IMR-90 (cell line): ENCODE measurements at regions not wholly inside any gene's neighbourhood (a gene's known extent, or its start where the extent isn't known, plus 50 kb on each side); places are given as distances from the start of the nearest gene placed in this dataset.

ENCODE experiments used
- ATAC-seq: fragments of 200-7000 bp; cut with Tn5 transposase; 2 replicates; pipeline ENCODE4 v1.9.1; 2020; ENCODE audit warnings: low read depth, mild to moderate bottlenecking, moderate library complexity
- BruUV-seq: library from RNA; stranded (reverse); fragments of 400-500 nt; replicated peaks from 2 replicates; lab custom pipeline; 2021; lab: Mats Ljungman, UMichigan
- CTCF ChIA-PET: fragments of 300-600 bp; formaldehyde crosslinking; extraction: SDS; loops from one replicate; lab custom pipeline; 2021; ENCODE audit warnings: antibody characterized with exemption; lab: Yijun Ruan, JAX
- POLR2A ChIA-PET: fragments of 300-600 bp; sonication (Branson Sonifier 250); formaldehyde crosslinking; loops from one replicate; lab custom pipeline; 2022; ENCODE audit warnings: antibody characterized with exemption; ENCODE audit not compliant: unreplicated experiment; lab: Charles Lee
- DNase-seq: peaks from one replicate; pipeline ENCODE4 v3.0.0; 2013
- H2AFZ ChIP-seq: replicated peaks from 2 replicates; pipeline ENCODE3; 2013; ENCODE audit warnings: low read length, mild to moderate bottlenecking; ENCODE audit not compliant: poor library complexity
- H2AK5ac ChIP-seq: 2 replicates; pipeline ENCODE4 v1.6.1; 2013; ENCODE audit warnings: low read depth, low read length, inconsistent platforms
- H2AK9ac ChIP-seq: replicated peaks from 2 replicates; pipeline ENCODE3; 2013; ENCODE audit warnings: mild to moderate bottlenecking, low read depth, low read length, moderate library complexity; ENCODE audit not compliant: poor library complexity
- H2BK120ac ChIP-seq: 2 replicates; pipeline ENCODE4 v1.6.1; 2013; ENCODE audit warnings: low read depth, low read length, inconsistent platforms
- H2BK15ac ChIP-seq: 3 replicates; pipeline ENCODE4 v1.6.1; 2013; ENCODE audit warnings: low read depth, low read length, inconsistent platforms
- H2BK20ac ChIP-seq: 2 replicates; pipeline ENCODE4 v1.6.1; 2013; ENCODE audit warnings: low read depth, mild to moderate bottlenecking, inconsistent platforms, low read length, moderate library complexity
- H2BK5ac ChIP-seq: 2 replicates; pipeline ENCODE4 v1.6.1; 2013; ENCODE audit warnings: mild to moderate bottlenecking, low read depth, low read length, inconsistent platforms; ENCODE audit not compliant: poor library complexity, severe bottlenecking
- H3K14ac ChIP-seq: replicated peaks from 2 replicates; pipeline ENCODE4 v1.6.1; 2013; ENCODE audit warnings: low read depth, low read length, inconsistent platforms
- H3K18ac ChIP-seq: 2 replicates; pipeline ENCODE4 v1.6.1; 2013; ENCODE audit warnings: low read depth, low read length, control low read depth
- H3K23ac ChIP-seq: 2 replicates; pipeline ENCODE4 v1.6.1; 2013; ENCODE audit warnings: low read depth, low read length, inconsistent platforms
- H3K27ac ChIP-seq: 2 replicates; pipeline ENCODE4 v1.5.1; 2013; ENCODE audit warnings: mild to moderate bottlenecking, control low read depth, low read length; ENCODE audit not compliant: insufficient read depth
- H3K27me3 ChIP-seq: 2 replicates; pipeline ENCODE4 v1.6.1; 2013; ENCODE audit warnings: low read length; ENCODE audit not compliant: control insufficient read depth, insufficient read depth
- H3K36me3 ChIP-seq: 2 replicates; pipeline ENCODE4 v1.6.1; 2013; ENCODE audit warnings: low read length, mixed read lengths; ENCODE audit not compliant: control insufficient read depth, insufficient read depth
- H3K4ac ChIP-seq: 2 replicates; pipeline ENCODE4 v1.6.1; 2013; ENCODE audit warnings: low read depth, low read length, inconsistent platforms
- H3K4me1 ChIP-seq: 2 replicates; pipeline ENCODE4 v1.6.1; 2013; ENCODE audit warnings: low read length, mixed read lengths; ENCODE audit not compliant: control insufficient read depth, insufficient read depth
- H3K4me2 ChIP-seq: 2 replicates; pipeline ENCODE4 v1.6.1; 2013; ENCODE audit warnings: low read depth, mild to moderate bottlenecking, control low read depth, low read length, moderate library complexity
- H3K4me3 ChIP-seq: 2 replicates; pipeline ENCODE4 v1.5.1; 2013; ENCODE audit warnings: low read depth, mild to moderate bottlenecking, control low read depth, low read length, moderate library complexity; ENCODE audit not compliant: insufficient read depth
- H3K56ac ChIP-seq: 2 replicates; pipeline ENCODE4 v1.6.1; 2013; ENCODE audit warnings: low read length, inconsistent platforms; ENCODE audit not compliant: insufficient read depth; ENCODE audit errors: extremely low read depth
- H3K79me1 ChIP-seq, 2 experiments: 2 replicates each; pipeline ENCODE4 v1.6.1; 2013; ENCODE audit warnings: low read length in 2 of 2, inconsistent platforms in 1 of 2, low read depth in 1 of 2
- H3K9ac ChIP-seq: 2 replicates; pipeline ENCODE4 v1.6.1; 2013; ENCODE audit warnings: low read depth, low read length, control low read depth
- H3K9me1 ChIP-seq: 2 replicates; pipeline ENCODE4 v1.6.1; 2013; ENCODE audit warnings: low read length, inconsistent platforms; ENCODE audit not compliant: insufficient read depth
- H3K9me3 ChIP-seq: 2 replicates; pipeline ENCODE4 v1.6.1; 2013; ENCODE audit warnings: low read length; ENCODE audit not compliant: control insufficient read depth, insufficient read depth
- H4K20me1 ChIP-seq: 2 replicates; pipeline ENCODE4 v1.6.1; 2013; ENCODE audit warnings: low read length, inconsistent platforms; ENCODE audit not compliant: insufficient read depth
- H4K5ac ChIP-seq: 2 replicates; pipeline ENCODE4 v1.6.1; 2013; ENCODE audit warnings: mild to moderate bottlenecking, low read depth, low read length, control low read depth
- H4K8ac ChIP-seq, 2 experiments: 2 replicates each; pipeline ENCODE4 v1.6.1; 2013; ENCODE audit warnings: low read depth in 2 of 2, low read length in 2 of 2, control low read depth in 1 of 2, inconsistent platforms in 1 of 2
- H4K91ac ChIP-seq: 2 replicates; pipeline ENCODE4 v1.6.1; 2013; ENCODE audit warnings: low read depth, low read length, inconsistent platforms; ENCODE audit not compliant: insufficient read depth
- CEBPB ChIP-seq: IDR thresholded peaks from 2 replicates; pipeline ENCODE4 v1.6.1; 2012; ENCODE audit warnings: low read depth, low read length, improper control_type of control experiment
- CHD1 ChIP-seq: IDR thresholded peaks from 2 replicates; pipeline ENCODE4 v1.6.1; 2012; ENCODE audit warnings: low read depth, low read length, improper control_type of control experiment
- FOS ChIP-seq: fragments of 150-350 bp; IDR thresholded peaks from 2 replicates; pipeline ENCODE4 v1.6.1; 2016; ENCODE audit warnings: low read depth, low read length
- MAZ ChIP-seq: IDR thresholded peaks from 2 replicates; pipeline ENCODE4 v1.6.1; 2012; ENCODE audit warnings: low read depth, mild to moderate bottlenecking, low read length, improper control_type of control experiment, moderate library complexity, borderline replicate concordance
- RCOR1 ChIP-seq: IDR thresholded peaks from 2 replicates; pipeline ENCODE4 v1.6.1; 2012; ENCODE audit warnings: mild to moderate bottlenecking, low read length, improper control_type of control experiment; ENCODE audit not compliant: insufficient replicate concordance
- RFX5 ChIP-seq: IDR thresholded peaks from 2 replicates; pipeline ENCODE4 v1.8.0; 2012; ENCODE audit warnings: low read depth, mild to moderate bottlenecking, low read length, moderate library complexity
- SMC3 ChIP-seq: fragments of 150-350 bp; IDR thresholded peaks from 2 replicates; pipeline ENCODE4 v1.6.1; 2016; ENCODE audit warnings: low read depth, mild to moderate bottlenecking, antibody characterized with exemption, low read length, moderate library complexity
- WGBS, 2 experiments: methylation state at CpG; one replicate each; pipeline versions ENCODE4 v1.1.5 to v1.1.7; 2013; ENCODE audit warnings: missing lambda C conversion rate in 2 of 2; ENCODE audit not compliant: insufficient read length in 1 of 2; ENCODE audit errors: extremely low coverage in 2 of 2; 5-methylcytosine and 5-hydroxymethylcytosine counted together
- dilution Hi-C: fragments of 300-500 bp; cut with HindIII; formaldehyde crosslinking; loops from one replicate; pipeline ENCODE4 v1.14.3; 2018; ENCODE audit warnings: low sequenced_read_pairs; ENCODE audit not compliant: unreplicated experiment
- in situ Hi-C: fragments of 300-500 bp; cut with MboI; formaldehyde crosslinking; loops from 3 replicates; pipeline ENCODE4 v1.14.3; 2019; ENCODE audit warnings: low sequenced_read_pairs, inconsistent platforms, mixed read lengths
- intact Hi-C: fragments of 100-400 bp; cut with micrococcal nuclease; formaldehyde crosslinking; loops from 2 replicates; pipeline ENCODE4 v1.10.0; 2022
- TF ChIP-seq, protein P1 (sequence below): fragments of 150-350 bp; IDR thresholded peaks from 2 replicates; pipeline ENCODE4 v1.6.1; 2016; ENCODE audit warnings: low read depth, mild to moderate bottlenecking, low read length, moderate library complexity, borderline replicate concordance

DNA sequence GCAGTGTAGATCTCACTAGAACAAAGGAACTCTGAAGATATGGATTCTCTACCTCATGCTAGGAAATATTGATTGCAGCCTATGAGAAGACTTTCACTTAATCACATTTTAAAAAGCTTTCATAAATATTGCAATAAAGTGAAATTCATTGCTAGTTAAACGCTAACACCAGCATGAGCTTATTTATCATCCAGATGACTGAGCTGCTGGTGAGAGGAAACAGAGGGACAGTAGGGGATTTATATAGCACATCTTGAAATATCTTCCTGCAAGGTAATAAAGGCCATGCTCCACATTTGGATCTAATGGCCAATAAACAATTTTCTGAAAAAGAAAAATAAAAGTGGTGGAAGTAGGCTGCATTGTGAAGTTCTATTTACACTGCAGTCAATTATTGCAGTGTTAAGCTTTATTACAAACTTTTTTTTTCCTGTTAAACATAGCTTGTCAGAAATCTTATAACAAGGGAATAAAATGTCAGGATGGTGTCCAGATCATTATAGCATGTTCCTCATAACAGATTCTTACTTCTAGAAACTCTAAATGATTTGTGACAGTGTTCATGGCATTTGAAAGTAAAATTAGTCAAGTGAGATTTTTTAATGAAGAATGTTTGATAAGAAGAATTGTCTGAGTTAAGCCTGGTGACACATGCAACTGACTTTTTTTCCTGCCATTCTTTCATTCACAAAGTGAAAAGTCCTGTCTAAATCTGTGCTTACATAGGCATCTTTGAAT lies 342.6 kb downstream of the DMAC1 start:
- H3K4me2 ChIP-seq: no peak overlapping the region
- no peak overlapping the region for H2BK5ac ChIP-seq
- WGBS, 2 experiments: no CpG with 5 or more reads among the region's 1 CpG
- no peak overlapping the region for H3K9ac ChIP-seq
- dilution Hi-C loops (no loop called here), in situ Hi-C loops (no loop called here), intact Hi-C loops (loop anchor here (10.0 kb wide), 1 partner anchor 62 kb away; no protein-coding TSS in a partner anchor)
- no peaks in the 10 kb centered on the region for H3K9me1 ChIP-seq
- H3K27me3 ChIP-seq: no peaks in the 10 kb centered on the region
- no peak overlapping the region for H3K23ac ChIP-seq
- H2AK9ac ChIP-seq: no peak overlapping the region
- TF ChIP-seq MAZ: no peak
- no peak for TF ChIP-seq CEBPB
- TF ChIP-seq RCOR1: no peak
- TF ChIP-seq RFX5: no peak
- no peak for TF ChIP-seq CHD1
- TF ChIP-seq SMC3: no peak
- TF ChIP-seq FOS: no peak
- TF ChIP-seq, protein P1, sequence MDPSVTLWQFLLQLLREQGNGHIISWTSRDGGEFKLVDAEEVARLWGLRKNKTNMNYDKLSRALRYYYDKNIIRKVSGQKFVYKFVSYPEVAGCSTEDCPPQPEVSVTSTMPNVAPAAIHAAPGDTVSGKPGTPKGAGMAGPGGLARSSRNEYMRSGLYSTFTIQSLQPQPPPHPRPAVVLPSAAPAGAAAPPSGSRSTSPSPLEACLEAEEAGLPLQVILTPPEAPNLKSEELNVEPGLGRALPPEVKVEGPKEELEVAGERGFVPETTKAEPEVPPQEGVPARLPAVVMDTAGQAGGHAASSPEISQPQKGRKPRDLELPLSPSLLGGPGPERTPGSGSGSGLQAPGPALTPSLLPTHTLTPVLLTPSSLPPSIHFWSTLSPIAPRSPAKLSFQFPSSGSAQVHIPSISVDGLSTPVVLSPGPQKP: no peak
- no peak for ATAC-seq
- ChIA-PET POLR2A (no interaction called here), CTCF (interaction anchor here (0.6 kb wide), 1 partner anchor 120 kb away, joined by 4 read pairs; no protein-coding TSS in a partner anchor)
- H3K27ac ChIP-seq: no peak overlapping the region
- no TSS peak for BruUV-seq
- H3K36me3 ChIP-seq: no peaks in the 10 kb centered on the region
- H3K4ac ChIP-seq: no peak overlapping the region
- no peak overlapping the region for H3K56ac ChIP-seq
- no peak overlapping the region for H2AK5ac ChIP-seq
- H2BK120ac ChIP-seq: no peak overlapping the region
- H4K8ac ChIP-seq: no peak overlapping the region
- H3K4me3 ChIP-seq: no peak overlapping the region
- no peak overlapping the region for H2BK15ac ChIP-seq
- no peak overlapping the region for H2BK20ac ChIP-seq
- peaks cover 4% of the 10 kb centered on the region; the same call in 1 of the 2 replicates for H3K4me1 ChIP-seq
- H4K5ac ChIP-seq: no peak overlapping the region
- no peak overlapping the region for H4K91ac ChIP-seq
- no peak for DNase-seq
- H4K20me1 ChIP-seq: no peaks in the 10 kb centered on the region
- no peak overlapping the region for H3K14ac ChIP-seq
- H2AFZ ChIP-seq: no peak overlapping the region
- H3K9me3 ChIP-seq: no peaks in the 10 kb centered on the region
- H3K79me1 ChIP-seq: no peaks in the 10 kb centered on the region
- H3K18ac ChIP-seq: no peak overlapping the region
